Esophagus squamous epithelium (tissue), 4 donors: ENCODE measurements at regions not wholly inside any gene's neighbourhood (a gene's known extent, or its start where the extent isn't known, plus 50 kb on each side); places are given as distances from the start of the nearest gene placed in this dataset.

Source experiments
- CTCF ChIP-seq, 6 experiments: fragments of 450-650 bp in 4 of 6; fragments of 200-600 bp in 2 of 6; sonication (generic) in 2 of 6; IDR thresholded peaks; one replicate each; pipeline ENCODE4 v1.5.1; 2016 to 2019; ENCODE audit warnings: antibody characterized with exemption in 6 of 6, mild to moderate bottlenecking in 4 of 6, moderate library complexity in 4 of 6
- POLR2A ChIP-seq, 4 donors: fragments of 450-650 bp; IDR thresholded peaks; one replicate each; pipeline ENCODE4 v1.6.1; 2017; ENCODE audit warnings: antibody characterized with exemption in 4 of 4, mild to moderate bottlenecking in 4 of 4, moderate library complexity in 3 of 4

- TF ChIP-seq POLR2A (IDR thresholded peaks at IDR 0.05) (no peak), CTCF (IDR thresholded peaks at IDR 0.05) (no peak)
These were observed 78.8 kb upstream of the TCF12 start for GRCh38 chr15:56839641-56840040.
